HPDE6-E6E7 (cell line): ENCODE measurements at regions not wholly inside any gene's neighbourhood (a gene's known extent, or its start where the extent isn't known, plus 50 kb on each side); places are given as distances from the start of the nearest gene placed in this dataset.
"Not testable (repeated sequence)": the region's sequence is repeated elsewhere in the genome, so short reads cannot be mapped to it uniquely, and the experiment has no call there.

Experiments used
- DNase-seq: peaks from one replicate; pipeline ENCODE4 v3.0.0; 2011; ENCODE audit warnings: missing footprints; ENCODE audit errors: extremely low spot score

DNA sequence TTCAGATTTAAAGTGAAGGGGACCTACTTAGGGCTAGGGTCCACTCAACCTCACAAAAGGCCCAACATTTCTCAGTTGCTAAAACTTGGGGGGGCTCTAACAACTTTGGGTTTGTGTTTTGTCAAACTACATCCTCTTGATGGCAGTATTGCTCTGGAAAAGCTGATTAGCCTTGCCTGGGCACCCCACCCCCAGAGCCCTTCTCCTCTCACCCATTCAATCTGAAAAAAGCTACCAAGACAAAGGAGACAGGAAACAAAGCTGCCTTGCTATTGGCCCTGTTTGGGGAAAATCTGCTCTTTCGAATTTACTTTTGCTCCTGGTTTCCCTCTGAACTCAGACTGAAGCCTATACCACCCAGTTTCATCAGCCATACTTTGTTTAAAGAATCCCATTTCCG, 195.2 kb upstream of the STK26 start:
- DNase-seq = peak; percentile 4

GRCh38 chrX:131828482-131828881, 194.6 kb upstream of the STK26 start:
- no peak for DNase-seq

DNA sequence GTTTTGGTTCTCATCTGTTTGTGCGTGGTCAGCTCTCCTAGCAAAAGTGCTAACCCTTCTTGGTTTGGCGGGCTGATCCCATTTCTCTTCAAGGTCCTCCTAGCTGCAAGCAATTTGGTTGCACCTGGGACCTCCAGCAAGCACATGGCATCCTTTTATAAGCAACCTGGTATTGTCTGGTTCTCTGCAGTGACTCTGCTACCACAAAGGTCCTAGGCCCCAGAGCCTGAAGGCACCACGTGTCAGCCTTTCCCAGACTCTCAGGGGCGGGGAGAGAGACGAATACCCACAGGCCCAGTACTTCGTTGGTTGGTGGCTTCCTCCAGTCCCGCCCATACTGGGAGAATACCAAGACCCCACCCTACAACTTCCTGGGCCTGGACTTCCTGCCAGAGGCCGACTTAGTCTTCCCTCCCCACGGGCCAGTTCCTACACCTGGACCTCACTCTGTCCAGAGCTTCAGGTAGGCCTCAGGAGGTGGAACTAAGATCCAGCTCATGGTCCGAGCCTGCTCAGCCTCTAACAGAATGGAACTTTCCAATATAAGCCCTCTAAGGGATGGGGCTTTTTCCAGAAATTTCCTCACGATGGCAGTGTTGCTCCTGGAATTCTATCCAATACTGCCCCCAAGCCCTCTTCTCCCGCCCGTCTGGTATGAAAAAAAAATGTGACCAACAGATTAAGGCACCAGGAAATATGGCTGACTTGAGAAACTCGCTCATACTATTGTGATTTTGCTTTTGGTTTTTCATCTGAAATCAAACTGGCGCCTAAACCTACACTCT, 192.5 kb upstream of the STK26 start:
- no peak for DNase-seq

DNA sequence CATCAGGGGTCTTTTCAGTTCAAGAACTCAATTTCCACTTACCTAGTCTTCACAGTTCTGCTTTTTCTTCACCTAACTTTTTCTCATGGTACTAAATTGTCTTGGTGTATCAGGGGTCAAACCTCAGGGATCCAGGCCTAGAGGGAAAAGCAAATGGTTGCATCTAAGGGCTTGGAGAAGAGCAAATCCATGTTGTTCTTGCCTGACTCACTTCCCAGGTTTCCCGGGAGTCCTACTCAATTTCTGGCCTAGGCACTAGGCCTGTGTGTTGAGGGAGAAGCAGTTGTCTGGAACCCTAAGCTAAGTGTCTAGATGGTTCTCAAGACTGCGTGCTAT, 191.9 kb upstream of the STK26 start:
- no peak for DNase-seq

- no peak for DNase-seq
Measured at GRCh38 chrX:131836161-131836560, 186.9 kb upstream of the STK26 start.

GRCh38 chrX:131837325-131837724, 185.8 kb upstream of the STK26 start:
- DNase-seq = no peak

GRCh38 chrX:131840799-131841495, 182.2 kb upstream of the STK26 start:
- no peak for DNase-seq

DNA sequence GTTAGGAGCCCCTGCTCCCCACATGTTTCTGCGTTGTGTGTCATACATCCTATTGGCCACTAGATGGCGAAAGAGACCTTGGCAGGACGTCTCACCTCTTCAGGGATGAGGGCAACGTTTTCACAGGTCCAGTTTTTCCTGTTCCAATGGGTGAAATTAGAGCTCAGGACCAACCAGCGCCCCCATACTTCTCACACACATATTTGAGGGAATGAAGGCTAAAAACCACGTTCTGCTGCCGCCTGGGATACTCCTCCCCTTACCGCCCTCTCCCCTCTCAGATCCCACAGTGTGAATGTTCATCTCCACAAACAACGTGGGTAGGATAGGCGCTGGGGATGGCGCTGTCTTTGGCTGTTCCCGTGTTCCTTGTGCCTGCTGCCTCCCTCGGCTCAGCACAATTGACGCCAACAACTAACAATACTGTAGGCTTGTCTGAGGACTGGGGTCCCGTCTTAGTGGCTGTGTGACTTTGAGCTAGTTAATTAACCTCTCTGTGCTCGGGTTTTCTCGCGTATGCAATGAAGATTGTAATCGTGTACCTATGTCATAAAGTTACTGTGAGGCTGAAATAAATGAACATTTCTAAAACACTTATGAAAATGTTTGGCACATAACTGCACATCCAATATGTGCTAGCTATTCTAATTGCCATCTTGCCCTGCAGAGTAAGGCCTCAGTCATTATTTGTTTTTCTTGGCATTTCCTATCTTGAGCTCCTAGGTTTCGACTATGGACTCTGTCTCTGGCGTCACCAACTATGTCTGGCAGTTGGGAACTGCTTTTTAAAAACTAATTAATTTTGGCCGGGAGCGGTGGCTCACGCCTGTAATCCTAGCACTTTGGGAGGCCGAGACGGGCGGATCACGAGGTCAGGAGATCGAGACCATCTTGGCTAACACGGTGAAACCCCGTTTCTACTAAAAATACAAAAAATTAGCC, 181.3 kb upstream of the STK26 start:
- peak; percentile 56 for DNase-seq

DNA sequence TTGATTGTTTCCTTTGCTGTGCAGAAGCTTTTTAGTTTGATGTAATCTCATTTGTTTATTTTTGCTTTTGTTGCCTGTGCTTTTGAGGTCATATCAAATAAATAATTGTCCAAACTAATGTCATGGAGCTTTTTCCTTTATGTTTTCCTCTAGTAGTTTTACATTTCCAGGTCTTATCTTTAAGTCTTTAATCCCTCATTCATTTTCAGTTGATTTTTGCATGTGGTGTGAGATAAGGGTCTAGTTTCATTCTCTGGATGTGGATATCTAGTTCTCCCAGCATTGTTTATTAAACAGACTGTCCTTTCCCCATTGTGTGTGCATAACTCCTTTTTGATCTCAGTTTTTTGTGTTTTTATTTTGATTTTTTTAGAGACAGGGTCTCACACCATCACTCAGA, 179.1 kb upstream of the STK26 start:
- DNase-seq = no peak

GRCh38 chrX:131845201-131845600, 177.9 kb upstream of the STK26 start:
- no peak for DNase-seq

GRCh38 chrX:131845771-131846170, 177.3 kb upstream of the STK26 start:
- DNase-seq = no peak

- DNase-seq = not testable (repeated sequence)
Measured at GRCh38 chrX:131850964-131851363, 172.1 kb upstream of the STK26 start.

- no peak for DNase-seq
Measured at GRCh38 chrX:131853440-131853839, 169.7 kb upstream of the STK26 start.

DNA sequence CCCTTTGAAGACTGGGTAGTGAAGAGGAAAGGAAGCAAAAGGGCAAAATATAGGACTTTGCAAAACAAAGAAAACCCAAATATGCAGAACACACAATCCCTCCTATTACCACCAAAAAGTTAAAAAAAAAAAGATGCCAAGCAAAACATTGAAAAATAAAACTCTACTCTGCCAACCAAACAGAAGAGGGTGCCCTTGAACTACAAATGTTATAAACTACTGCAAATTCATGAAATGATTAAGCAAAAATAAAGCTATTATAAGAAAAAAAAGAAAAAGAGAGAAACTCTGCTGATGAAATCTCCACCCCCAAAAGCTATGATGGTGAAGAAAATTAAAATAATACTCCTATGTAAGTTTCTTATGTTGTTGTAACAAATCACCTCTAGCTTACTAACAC, 168.5 kb upstream of the STK26 start:
- DNase-seq = no peak

GRCh38 chrX:131861088-131861787, 161.9 kb upstream of the STK26 start:
- no peak for DNase-seq

GRCh38 chrX:131862321-131862720, 160.8 kb upstream of the STK26 start:
- no peak for DNase-seq

DNA sequence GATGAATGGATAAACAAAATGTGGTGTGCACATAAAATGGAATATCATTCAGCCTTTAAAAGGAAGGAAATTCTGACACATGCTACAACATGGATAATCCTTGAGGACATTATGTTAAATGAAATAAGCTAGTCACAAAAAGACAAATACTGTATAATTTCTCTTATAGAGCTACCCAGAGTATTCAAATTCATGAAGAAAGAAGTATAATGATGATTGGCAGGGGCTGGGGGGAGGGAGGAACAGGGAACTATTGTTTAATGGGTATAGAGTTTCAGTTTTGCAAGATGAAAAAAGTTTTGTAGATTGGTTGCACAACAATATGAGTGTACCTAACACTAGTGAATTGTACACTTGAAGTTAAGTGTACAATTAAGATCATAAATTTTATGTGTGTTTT, 153.9 kb upstream of the STK26 start:
- DNase-seq = no peak

DNA sequence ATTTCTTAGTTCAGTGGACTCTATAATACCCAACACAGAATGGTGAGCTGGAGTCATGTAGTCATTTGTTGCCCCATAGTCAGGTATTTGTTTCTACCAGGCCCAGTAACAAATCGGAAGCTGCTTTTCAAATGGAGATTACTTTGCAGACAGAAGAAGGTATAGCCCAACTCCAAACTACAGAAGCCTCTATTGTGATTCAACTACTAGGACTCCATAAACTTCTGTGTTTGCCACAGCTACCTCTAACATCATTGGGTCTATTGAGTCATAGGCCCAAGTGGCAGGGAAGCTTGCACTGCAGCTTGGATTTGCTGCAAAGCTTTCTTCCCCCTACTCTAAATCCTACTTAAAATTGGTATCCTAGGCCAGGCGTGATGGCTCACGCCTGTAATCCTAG, 148.8 kb upstream of the STK26 start:
- no peak for DNase-seq

DNA sequence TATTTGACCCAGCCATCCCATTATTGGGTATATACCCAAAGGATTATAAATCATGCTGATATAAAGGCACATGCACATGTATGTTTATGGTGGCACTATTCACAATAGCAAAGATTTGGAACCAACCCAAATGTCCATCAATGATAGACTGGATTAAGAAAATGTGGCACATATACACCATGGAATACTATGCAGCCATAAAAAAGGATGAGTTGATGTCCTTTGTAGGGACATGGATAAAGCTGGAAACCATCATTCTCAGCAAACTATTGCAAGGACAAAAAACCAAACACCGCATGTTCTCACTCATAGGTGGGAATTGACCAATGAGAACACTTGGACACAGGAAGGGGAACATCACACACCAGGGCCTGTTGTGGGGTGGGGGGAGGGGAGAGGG, 147.3 kb upstream of the STK26 start:
- DNase-seq = not testable (repeated sequence)

- no peak for DNase-seq
Measured at GRCh38 chrX:131881194-131881593, 141.9 kb upstream of the STK26 start.

GRCh38 chrX:131885042-131885441, 138.1 kb upstream of the STK26 start:
- DNase-seq = not testable (repeated sequence)

DNA sequence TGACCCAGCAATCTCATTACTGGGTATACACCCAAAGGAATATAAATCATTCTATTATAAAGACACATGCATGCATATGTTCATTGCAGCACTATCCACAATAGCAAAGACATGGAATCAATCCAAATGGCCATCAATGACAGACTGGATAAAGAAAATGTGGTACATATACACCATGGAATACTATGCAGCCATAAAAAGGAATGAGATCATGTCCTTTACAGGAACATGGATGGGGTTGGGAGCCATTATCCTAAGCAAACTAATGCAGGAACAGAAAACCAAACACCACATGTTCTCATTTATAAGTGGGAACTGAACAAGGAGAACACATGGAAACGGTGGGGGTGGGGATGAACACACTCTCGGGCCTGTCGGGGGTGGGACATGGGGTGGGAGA, 129.2 kb upstream of the STK26 start:
- not testable (repeated sequence) for DNase-seq
